AG04450 (cell line): ENCODE measurements at regions not wholly inside any gene's neighbourhood (a gene's known extent, or its start where the extent isn't known, plus 50 kb on each side); places are given as distances from the start of the nearest gene placed in this dataset.

Source experiments
- CTCF ChIA-PET: fragments of 300-600, 350-600 bp; formaldehyde crosslinking; extraction: SDS; loops from one replicate; lab custom pipeline; 2022; ENCODE audit warnings: antibody characterized with exemption, inconsistent platforms; lab: Charles Lee
- POLR2A ChIA-PET: fragments of 350-600 bp; formaldehyde crosslinking; extraction: SDS; loops from one replicate; lab custom pipeline; 2021; ENCODE audit warnings: antibody characterized with exemption, inconsistent platforms; lab: Yijun Ruan, JAX
- DNase-seq: peaks from one replicate; pipeline ENCODE4 v3.0.0-alpha.2; 2011; ENCODE audit warnings: low read depth, low spot score
- H3K27ac ChIP-seq: one replicate; pipeline ENCODE4 v1.5.1; 2012; ENCODE audit warnings: low read depth, low read length, control low read depth
- H3K27me3 ChIP-seq: one replicate; pipeline ENCODE4 v1.6.0; 2012; ENCODE audit warnings: low read length; ENCODE audit not compliant: control insufficient read depth, insufficient read depth
- H3K4me3 ChIP-seq: 2 replicates; pipeline ENCODE4 v1.5.1; 2011; ENCODE audit warnings: mild to moderate bottlenecking, low read depth, low read length, control low read depth
- H3K9me3 ChIP-seq: 2 replicates; pipeline ENCODE4 v1.5.1; 2012; ENCODE audit warnings: low read length; ENCODE audit not compliant: control insufficient read depth, insufficient read depth
- TF ChIP-seq, protein P1 (sequence below): IDR thresholded peaks from 2 replicates; pipeline ENCODE4 v1.5.1; 2011; ENCODE audit warnings: low read depth, low read length, control low read depth, inconsistent platforms

DNA sequence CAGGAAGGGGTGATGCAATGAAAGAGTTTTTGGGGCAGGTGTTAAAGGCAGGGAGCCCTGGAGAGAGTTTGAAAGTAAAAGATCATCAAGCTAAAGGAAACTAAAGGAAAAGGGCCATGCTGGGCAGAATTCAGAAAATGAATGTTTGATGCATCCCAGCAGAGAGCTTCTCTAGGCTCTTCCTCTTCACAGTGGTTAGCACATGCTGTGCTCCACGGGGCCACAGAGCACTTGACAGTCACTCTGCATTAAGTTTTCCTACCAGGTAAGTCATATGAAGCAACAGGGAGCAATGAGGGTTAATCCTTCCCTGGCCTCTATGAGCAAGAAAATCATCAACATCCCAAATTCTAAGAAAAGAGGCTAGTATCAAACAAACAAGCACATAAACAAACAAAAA lies 895.2 kb downstream of the TRIB2 start:
- no peaks in the 10 kb centered on the region for H3K27me3 ChIP-seq
- H3K9me3 ChIP-seq = peaks cover 3% of the 10 kb centered on the region; the same call in 1 of the 2 replicates
- no peak overlapping the region for H3K4me3 ChIP-seq
- DNase-seq = no peak
- no peak overlapping the region for H3K27ac ChIP-seq
- TF ChIP-seq, protein P1, sequence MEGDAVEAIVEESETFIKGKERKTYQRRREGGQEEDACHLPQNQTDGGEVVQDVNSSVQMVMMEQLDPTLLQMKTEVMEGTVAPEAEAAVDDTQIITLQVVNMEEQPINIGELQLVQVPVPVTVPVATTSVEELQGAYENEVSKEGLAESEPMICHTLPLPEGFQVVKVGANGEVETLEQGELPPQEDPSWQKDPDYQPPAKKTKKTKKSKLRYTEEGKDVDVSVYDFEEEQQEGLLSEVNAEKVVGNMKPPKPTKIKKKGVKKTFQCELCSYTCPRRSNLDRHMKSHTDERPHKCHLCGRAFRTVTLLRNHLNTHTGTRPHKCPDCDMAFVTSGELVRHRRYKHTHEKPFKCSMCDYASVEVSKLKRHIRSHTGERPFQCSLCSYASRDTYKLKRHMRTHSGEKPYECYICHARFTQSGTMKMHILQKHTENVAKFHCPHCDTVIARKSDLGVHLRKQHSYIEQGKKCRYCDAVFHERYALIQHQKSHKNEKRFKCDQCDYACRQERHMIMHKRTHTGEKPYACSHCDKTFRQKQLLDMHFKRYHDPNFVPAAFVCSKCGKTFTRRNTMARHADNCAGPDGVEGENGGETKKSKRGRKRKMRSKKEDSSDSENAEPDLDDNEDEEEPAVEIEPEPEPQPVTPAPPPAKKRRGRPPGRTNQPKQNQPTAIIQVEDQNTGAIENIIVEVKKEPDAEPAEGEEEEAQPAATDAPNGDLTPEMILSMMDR = no peak
- CTCF ChIA-PET = no interaction called here
- POLR2A ChIA-PET = no interaction called here

DNA sequence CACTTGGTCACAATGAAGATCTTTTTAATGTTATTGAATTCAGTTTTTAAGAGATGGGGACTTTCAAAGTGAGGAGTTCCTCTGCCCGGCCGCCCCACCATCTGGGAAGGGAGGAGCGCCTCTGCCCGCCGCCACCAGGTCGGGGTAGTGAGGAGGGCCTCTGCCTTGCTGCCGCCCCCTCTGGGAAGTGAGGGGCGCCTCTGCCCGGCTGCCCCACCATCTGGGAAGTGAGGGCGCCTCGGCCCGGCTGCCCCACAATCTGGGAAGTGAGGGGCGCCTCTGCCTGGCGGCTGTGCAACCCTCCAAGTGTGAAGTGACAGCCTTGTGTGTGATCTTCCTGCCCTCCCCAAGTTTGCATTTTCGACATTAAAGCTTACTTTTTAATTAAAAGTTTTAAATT lies 899.3 kb downstream of the TRIB2 start:
- POLR2A ChIA-PET = no interaction called here
- TF ChIP-seq, protein P1 = no peak
- H3K27me3 ChIP-seq = no peaks in the 10 kb centered on the region
- no peak overlapping the region for H3K4me3 ChIP-seq
- CTCF ChIA-PET = no interaction called here
- H3K9me3 ChIP-seq = peaks cover 3% of the 10 kb centered on the region; the same call in 1 of the 2 replicates
- H3K27ac ChIP-seq = no peak overlapping the region
- DNase-seq = no peak

DNA sequence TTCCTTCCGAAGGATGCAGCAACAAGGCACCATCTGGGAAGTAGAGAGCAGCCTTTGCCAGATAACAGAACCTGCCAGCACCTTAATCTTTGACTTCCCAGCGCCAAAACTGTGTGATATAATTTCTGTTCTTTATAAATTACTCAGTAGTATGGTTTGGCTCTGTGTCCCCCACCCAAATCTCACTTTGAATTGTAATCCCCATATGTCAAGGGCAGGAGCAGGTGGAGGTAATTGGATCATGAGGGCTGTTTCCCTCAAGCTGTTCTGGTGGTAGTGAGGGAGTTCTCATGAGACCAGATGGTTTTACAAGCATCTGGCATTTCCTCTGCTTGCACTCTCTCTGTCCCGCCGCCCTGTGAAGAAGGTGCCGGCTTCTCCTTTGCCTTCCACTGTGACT lies 899.9 kb downstream of the TRIB2 start:
- ChIA-PET POLR2A (no interaction called here), CTCF (no interaction called here)
- no peaks in the 10 kb centered on the region for H3K27me3 ChIP-seq
- TF ChIP-seq, protein P1 = no peak
- peaks cover 3% of the 10 kb centered on the region; the same call in 1 of the 2 replicates for H3K9me3 ChIP-seq
- H3K27ac ChIP-seq = no peak overlapping the region
- no peak overlapping the region for H3K4me3 ChIP-seq
- no peak for DNase-seq

DNA sequence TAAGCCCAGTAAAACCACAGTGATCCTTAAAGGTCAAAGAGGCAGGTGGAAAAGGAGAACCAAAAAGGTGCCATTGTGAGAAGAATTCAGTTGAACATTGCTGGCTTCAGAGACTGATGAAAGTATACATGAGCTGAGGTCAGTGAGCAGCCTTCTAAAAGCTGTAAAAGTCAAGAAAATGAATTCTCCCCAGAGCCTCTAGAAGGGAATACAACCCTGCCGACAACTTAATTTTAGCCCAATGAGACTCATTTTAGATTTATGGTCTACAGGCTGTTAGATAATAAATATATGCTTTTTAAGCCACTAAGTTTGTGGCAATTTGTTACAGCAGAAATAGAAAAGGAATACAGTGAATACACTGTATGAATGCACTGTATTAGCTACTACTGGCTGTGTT lies 911.4 kb downstream of the TRIB2 start:
- ChIA-PET CTCF (no interaction called here), POLR2A (no interaction called here)
- H3K9me3 ChIP-seq = no peaks in the 10 kb centered on the region
- H3K27me3 ChIP-seq = no peaks in the 10 kb centered on the region
- DNase-seq = no peak
- TF ChIP-seq, protein P1 = no peak
- H3K27ac ChIP-seq = no peak overlapping the region
- H3K4me3 ChIP-seq = no peak overlapping the region

DNA sequence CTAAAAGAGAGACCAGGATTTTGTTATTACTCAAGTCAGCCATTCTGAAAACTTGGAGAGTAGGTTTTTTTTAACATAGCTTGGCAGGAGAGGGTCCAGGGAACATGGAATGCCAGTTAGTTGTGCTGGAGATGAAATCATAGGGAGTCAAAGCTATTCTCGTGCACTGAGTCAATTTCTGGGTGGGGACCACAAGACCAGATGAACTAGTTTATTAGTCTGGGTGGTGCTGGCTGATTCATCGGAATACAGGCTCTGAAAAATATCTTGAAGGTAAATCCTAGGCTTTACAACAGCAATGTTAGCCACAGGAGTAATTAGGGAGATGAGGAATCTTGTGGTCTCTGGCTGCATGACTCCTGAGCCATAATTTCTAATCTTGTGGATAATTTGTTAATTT lies 921.4 kb downstream of the TRIB2 start:
- POLR2A ChIA-PET = no interaction called here
- TF ChIP-seq, protein P1 = no peak
- no peak overlapping the region for H3K27ac ChIP-seq
- no peak overlapping the region for H3K4me3 ChIP-seq
- no peaks in the 10 kb centered on the region; the same call in 1 of the 2 replicates for H3K9me3 ChIP-seq
- no peak for DNase-seq
- no peaks in the 10 kb centered on the region for H3K27me3 ChIP-seq
- CTCF ChIA-PET = no interaction called here
